Prostate gland (tissue), 2 donors: ENCODE measurements at regions not wholly inside any gene's neighbourhood (a gene's known extent, or its start where the extent isn't known, plus 50 kb on each side); places are given as distances from the start of the nearest gene placed in this dataset.

Source experiments
- CTCF ChIP-seq, 4 experiments: fragments of 200-600 bp in 2 of 4; fragments of 450-650 bp in 2 of 4; sonication (generic) in 2 of 4; IDR thresholded peaks; 1 replicate in 3 of 4; 2 replicates in 1 of 4; pipeline ENCODE4 v1.5.1; 2016 to 2019; ENCODE audit warnings: antibody characterized with exemption in 4 of 4, mild to moderate bottlenecking in 2 of 4, moderate library complexity in 2 of 4
- POLR2AphosphoS5 ChIP-seq: sonication (generic); formaldehyde crosslinking; IDR thresholded peaks from one replicate; pipeline ENCODE4 v1.6.1; 2017; ENCODE audit warnings: antibody characterized with exemption

- TF ChIP-seq CTCF (IDR thresholded peaks at IDR 0.05), result no peak
- TF ChIP-seq POLR2AphosphoS5, result no peak
Measured at GRCh38 chr15:58271410-58271809, 133.2 kb downstream of the AQP9 start.
